Thyroid gland (tissue), 4 donors: ENCODE measurements at regions not wholly inside any gene's neighbourhood (a gene's known extent, or its start where the extent isn't known, plus 50 kb on each side); places are given as distances from the start of the nearest gene placed in this dataset.

Source experiments
- DNase-seq, 2 donors: peaks; one replicate each; pipeline ENCODE4 v3.0.0-alpha.2; 2019
- H3K27ac ChIP-seq, 3 donors: fragments of 200-600 bp; sonication (generic); 1 replicate in 2 of 3; 2 replicates in 1 of 3; pipeline ENCODE4 v1.5.1; 2016 to 2019; ENCODE audit warnings: mild to moderate bottlenecking in 1 of 3, moderate library complexity in 1 of 3
- H3K27me3 ChIP-seq: fragments of 200-600 bp; sonication (generic); one replicate; pipeline ENCODE4 v1.5.1; 2019
- H3K36me3 ChIP-seq, 2 donors: fragments of 200-600 bp; sonication (generic); one replicate each; pipeline ENCODE4 v1.5.1; 2016 to 2019
- H3K4me1 ChIP-seq, 2 donors: fragments of 200-600 bp; sonication (generic); one replicate each; pipeline ENCODE4 v1.5.1; 2017 to 2019
- H3K4me3 ChIP-seq, 3 donors: fragments of 200-600 bp; sonication (generic); replicated peaks in 1 of 3; 1 replicate in 2 of 3; 2 replicates in 1 of 3; pipeline ENCODE4 v1.5.1; 2016; ENCODE audit warnings: mild to moderate bottlenecking in 1 of 3
- H3K9me3 ChIP-seq: fragments of 200-600 bp; sonication (generic); one replicate; pipeline ENCODE4 v1.5.1; 2017
- CTCF ChIP-seq, 6 experiments: fragments of 200-600 bp in 3 of 6; fragments of 450-650 bp in 3 of 6; sonication (generic) in 3 of 6; IDR thresholded peaks; one replicate each; pipeline ENCODE4 v1.5.1; 2016 to 2019; ENCODE audit warnings: antibody characterized with exemption in 6 of 6, mild to moderate bottlenecking in 2 of 6, inconsistent platforms in 1 of 6, moderate library complexity in 1 of 6
- POLR2A ChIP-seq, 2 donors: fragments of 450-650 bp; IDR thresholded peaks; one replicate each; pipeline ENCODE4 v1.6.1; 2017; ENCODE audit warnings: antibody characterized with exemption in 2 of 2, mild to moderate bottlenecking in 2 of 2, moderate library complexity in 1 of 2
- WGBS, 2 donors: methylation state at CpG; one replicate each; pipeline ENCODE4 v1.1.5; 2017; 5-methylcytosine and 5-hydroxymethylcytosine counted together
- intact Hi-C: fragments of 100-400 bp; cut with DNase I; formaldehyde crosslinking; loops from one replicate; pipeline ENCODE4 v1.15.1; 2023

GRCh38 chr2:200052627-200053026 lies 97.2 kb downstream of the MAIP1 start:
- 83 to 88% methylated on average over 3 of the region's 3 CpGs for WGBS, 2 donors
- no peak overlapping the region for H3K27ac ChIP-seq
- no peak for DNase-seq
- no peaks in the 10 kb centered on the region for H3K27me3 ChIP-seq
- H3K36me3 ChIP-seq, result no peaks in the 10 kb centered on the region
- TF ChIP-seq CTCF (IDR thresholded peaks at IDR 0.05), result no peak
- no peak for TF ChIP-seq POLR2A (IDR thresholded peaks at IDR 0.05)
- H3K4me3 ChIP-seq, result no peak overlapping the region
- intact Hi-C loops, result no loop called here
- no peaks in the 10 kb centered on the region for H3K4me1 ChIP-seq
- H3K9me3 ChIP-seq, result no peaks in the 10 kb centered on the region

GRCh38 chr2:200054681-200055468 lies 99.5 kb downstream of the MAIP1 start:
- no peaks in the 10 kb centered on the region for H3K27me3 ChIP-seq
- 78 to 87% methylated on average over 10 to 12 of the region's 15 CpGs for WGBS, 2 donors
- intact Hi-C loops, result no loop called here
- no peaks in the 10 kb centered on the region for H3K4me1 ChIP-seq
- no peak overlapping the region for H3K27ac ChIP-seq
- H3K9me3 ChIP-seq, result no peaks in the 10 kb centered on the region
- no peaks in the 10 kb centered on the region for H3K36me3 ChIP-seq
- no peak for DNase-seq
- no peak overlapping the region for H3K4me3 ChIP-seq
- TF ChIP-seq CTCF (IDR thresholded peaks at IDR 0.05) (no peak), POLR2A (IDR thresholded peaks at IDR 0.05) (no peak)

- H3K27ac ChIP-seq, result no peak overlapping the region
- no peaks in the 10 kb centered on the region for H3K27me3 ChIP-seq
- WGBS, 2 donors, result 60 to 79% methylated on average over 3 of the region's 3 CpGs
- TF ChIP-seq POLR2A (IDR thresholded peaks at IDR 0.05), result no peak
- TF ChIP-seq CTCF (IDR thresholded peaks at IDR 0.05), result no peak
- no peaks in the 10 kb centered on the region for H3K4me1 ChIP-seq
- DNase-seq, result no peak
- intact Hi-C loops, result no loop called here
- no peak overlapping the region for H3K4me3 ChIP-seq
- H3K36me3 ChIP-seq, result no peaks in the 10 kb centered on the region
- no peaks in the 10 kb centered on the region for H3K9me3 ChIP-seq
Measured at GRCh38 chr2:200056105-200056504, 100.7 kb downstream of the MAIP1 start.

GRCh38 chr2:200063155-200063554 lies 107.8 kb downstream of the MAIP1 start:
- TF ChIP-seq POLR2A (IDR thresholded peaks at IDR 0.05), result no peak
- TF ChIP-seq CTCF (IDR thresholded peaks at IDR 0.05), result no peak
- no peak overlapping the region for H3K27ac ChIP-seq
- WGBS, 2 donors, result 69 to 76% methylated on average over 3 of the region's 3 CpGs
- no peaks in the 10 kb centered on the region for H3K36me3 ChIP-seq
- DNase-seq, result no peak
- H3K4me1 ChIP-seq, result no peaks in the 10 kb centered on the region
- intact Hi-C loops, result no loop called here
- H3K9me3 ChIP-seq, result no peaks in the 10 kb centered on the region
- no peaks in the 10 kb centered on the region for H3K27me3 ChIP-seq
- H3K4me3 ChIP-seq, result no peak overlapping the region

- intact Hi-C loops, result no loop called here
- WGBS, 2 donors, result 29 to 41% methylated on average over 1 of the region's 1 CpG
- TF ChIP-seq CTCF (IDR thresholded peaks at IDR 0.05), result no peak
- TF ChIP-seq POLR2A (IDR thresholded peaks at IDR 0.05), result no peak
Measured at GRCh38 chr2:200064879-200065278, 109.5 kb downstream of the MAIP1 start.

More at GRCh38 chr2:200064879-200065278, 109.5 kb downstream of the MAIP1 start:
- Histone ChIP-seq H3K27me3 (no peaks in the 10 kb centered on the region), H3K4me1 (no peaks in the 10 kb centered on the region), H3K4me3 (no peak overlapping the region), H3K27ac (no peak overlapping the region), H3K36me3 (no peaks in the 10 kb centered on the region), H3K9me3 (no peaks in the 10 kb centered on the region)
- no peak for DNase-seq
